HCT116 (cell line): ENCODE measurements at regions not wholly inside any gene's neighbourhood (a gene's known extent, or its start where the extent isn't known, plus 50 kb on each side); places are given as distances from the start of the nearest gene placed in this dataset.

Experiments used
- ATAC-seq: fragments of 200-7000 bp; cut with Tn5 transposase; 2 replicates; pipeline ENCODE4 v1.9.1; 2020; ENCODE audit warnings: mild to moderate bottlenecking, moderate library complexity
- BruUV-seq: library from RNA; stranded (reverse); fragments of 400-500 nt; replicated peaks from 2 replicates; lab custom pipeline; 2021; lab: Mats Ljungman, UMichigan
- CTCF ChIA-PET: fragments of 300-600 bp; sonication (Branson Sonifier 250); formaldehyde crosslinking; loops from one replicate; lab custom pipeline; 2021; ENCODE audit warnings: antibody characterized with exemption; lab: Charles Lee
- POLR2A ChIA-PET: fragments of 300-600, 350-600 bp; sonication (Branson Sonifier 250); formaldehyde crosslinking; loops from one replicate; lab custom pipeline; 2021; ENCODE audit warnings: antibody characterized with exemption; lab: Charles Lee
- RAD21 ChIA-PET, 2 experiments: fragments of 300-600 bp; sonication (Branson Sonifier 250); formaldehyde crosslinking; loops; one replicate each; lab custom pipeline; 2023; ENCODE audit warnings: low total read pairs in 2 of 2; ENCODE audit not compliant: uncharacterized antibody in 2 of 2, unreplicated experiment in 2 of 2, low non-redundant PET in 1 of 2; lab: Charles Lee
- DNase-seq: peaks from one replicate; pipeline ENCODE4 v3.0.0-alpha.2; 2010; ENCODE audit warnings: low read depth, low spot score
- H2AFZ ChIP-seq: fragments of 200-600 bp; shearing (Covaris generic), sonication (generic); 2 replicates; pipeline ENCODE4 v1.6.1; 2017; ENCODE audit warnings: low read depth, mixed run types, mixed read lengths, antibody characterized with exemption, low read length; ENCODE audit not compliant: poor library complexity, severe bottlenecking
- H3K27ac ChIP-seq: 2 replicates; pipeline ENCODE4 v1.5.1; 2012; ENCODE audit warnings: low read depth, low read length
- H3K27me3 ChIP-seq: fragments of 200-600 bp; sonication (generic); 2 replicates; pipeline ENCODE4 v1.6.1; 2016; ENCODE audit warnings: mixed run types, low read length, mixed read lengths; ENCODE audit not compliant: insufficient read depth
- H3K36me3 ChIP-seq, 2 experiments: fragments of 200-500 bp in 1 of 2; fragments of 200-600 bp in 1 of 2; sonication (Bioruptor generic) in 1 of 2; sonication (generic) in 1 of 2; 2 replicates each; pipeline versions ENCODE4 v1.5.1 to v1.6.1; 2014 to 2016; ENCODE audit warnings: low read length in 2 of 2, inconsistent platforms in 1 of 2, mixed read lengths in 1 of 2, mixed run types in 1 of 2; ENCODE audit not compliant: insufficient read depth in 2 of 2, control insufficient read depth in 1 of 2
- H3K4me1 ChIP-seq, 2 experiments: fragments of 200-600 bp in 1 of 2; sonication (generic) in 1 of 2; 2 replicates each; pipeline versions ENCODE4 v1.5.1 to v1.6.1; 2012 to 2017; ENCODE audit warnings: low read length in 2 of 2, inconsistent platforms in 1 of 2, mild to moderate bottlenecking in 1 of 2, mixed read lengths in 1 of 2, mixed run types in 1 of 2, moderate library complexity in 1 of 2; ENCODE audit not compliant: insufficient read depth in 2 of 2, control insufficient read depth in 1 of 2
- H3K4me2 ChIP-seq: fragments of 200-600 bp; sonication (generic); 2 replicates; pipeline ENCODE4 v1.6.1; 2017; ENCODE audit warnings: mixed run types, low read length, mixed read lengths
- H3K4me3 ChIP-seq, 2 experiments: fragments of 200-600 bp in 1 of 2; sonication (generic) in 1 of 2; replicated peaks in 1 of 2; 2 replicates each; pipeline ENCODE4 v1.5.1; 2011 to 2016; ENCODE audit warnings: low read length in 2 of 2, control low read depth in 1 of 2, low read depth in 1 of 2, mild to moderate bottlenecking in 1 of 2, mixed read lengths in 1 of 2, mixed run types in 1 of 2
- H3K79me2 ChIP-seq: fragments of 200-600 bp; sonication (generic); 2 replicates; pipeline ENCODE4 v1.6.1; 2017; ENCODE audit warnings: mild to moderate bottlenecking, mixed run types, low read length, moderate library complexity, mixed read lengths; ENCODE audit not compliant: insufficient read depth
- H3K9ac ChIP-seq: fragments of 200-600 bp; sonication (generic); 2 replicates; pipeline ENCODE4 v1.6.1; 2016; ENCODE audit warnings: low read length, mixed read lengths
- H3K9me2 ChIP-seq: fragments of 200-600 bp; sonication (generic), shearing (Covaris generic); 2 replicates; pipeline ENCODE4 v1.6.1; 2017; ENCODE audit warnings: mixed run types, mild to moderate bottlenecking, moderate library complexity; ENCODE audit not compliant: insufficient read depth
- H3K9me3 ChIP-seq, 2 experiments: fragments of 200-500 bp in 1 of 2; fragments of 200-600 bp in 1 of 2; sonication (Bioruptor generic) in 1 of 2; sonication (generic) in 1 of 2; 2 replicates each; pipeline ENCODE4 v1.6.1; 2014 to 2017; ENCODE audit warnings: low read length in 2 of 2, mixed read lengths in 2 of 2, inconsistent platforms in 1 of 2, low read depth in 1 of 2, mild to moderate bottlenecking in 1 of 2, mixed run types in 1 of 2, moderate library complexity in 1 of 2; ENCODE audit not compliant: control insufficient read depth in 1 of 2, insufficient read depth in 1 of 2
- H4K20me1 ChIP-seq: fragments of 200-600 bp; sonication (generic), shearing (Covaris generic); 2 replicates; pipeline ENCODE4 v1.6.1; 2017; ENCODE audit warnings: mixed run types, mild to moderate bottlenecking, moderate library complexity; ENCODE audit not compliant: insufficient read depth
- CBX3 ChIP-seq: IDR thresholded peaks from 2 replicates; pipeline ENCODE4 v1.6.1; 2012; ENCODE audit warnings: low read depth
- CEBPB ChIP-seq: IDR thresholded peaks from 2 replicates; pipeline ENCODE4 v1.6.1; 2012; ENCODE audit warnings: low read depth
- EGR1 ChIP-seq: IDR thresholded peaks from 2 replicates; pipeline ENCODE4 v1.6.1; 2012; ENCODE audit warnings: low read depth
- ELF1 ChIP-seq: IDR thresholded peaks from 2 replicates; pipeline ENCODE4 v1.6.1; 2012; ENCODE audit warnings: low read depth, borderline replicate concordance
- EZH2 ChIP-seq: fragments of 200-600 bp; sonication (generic); IDR thresholded peaks from 2 replicates; pipeline ENCODE4 v1.6.1; 2017; ENCODE audit warnings: antibody characterized with exemption, mixed run types
- POLR2A ChIP-seq: IDR thresholded peaks from 2 replicates; pipeline ENCODE4 v1.7.0; 2011; ENCODE audit warnings: borderline replicate concordance; ENCODE audit not compliant: insufficient read depth, insufficient read length; ENCODE audit errors: extremely low read depth
- RAD21 ChIP-seq: IDR thresholded peaks from 2 replicates; pipeline ENCODE4 v1.6.1; 2012; ENCODE audit warnings: low read depth, mild to moderate bottlenecking
- SIN3A ChIP-seq: IDR thresholded peaks from 2 replicates; pipeline ENCODE4 v1.6.1; 2012; ENCODE audit warnings: low read depth
- SP1 ChIP-seq: IDR thresholded peaks from 2 replicates; pipeline ENCODE4 v1.6.1; 2012; ENCODE audit warnings: low read depth
- SRF ChIP-seq: IDR thresholded peaks from 2 replicates; pipeline ENCODE4 v1.6.1; 2012; ENCODE audit warnings: low read depth
- ZFX ChIP-seq: fragments of 450-650 bp; IDR thresholded peaks from 2 replicates; pipeline ENCODE4 v1.6.1; 2017
- intact Hi-C: fragments of 100-400 bp; cut with micrococcal nuclease; formaldehyde crosslinking; loops from 2 replicates; pipeline ENCODE4 v1.10.0; 2022
- TF ChIP-seq, protein P1 (sequence below): IDR thresholded peaks from 2 replicates; pipeline ENCODE4 v1.6.1; 2012; ENCODE audit warnings: low read depth

DNA sequence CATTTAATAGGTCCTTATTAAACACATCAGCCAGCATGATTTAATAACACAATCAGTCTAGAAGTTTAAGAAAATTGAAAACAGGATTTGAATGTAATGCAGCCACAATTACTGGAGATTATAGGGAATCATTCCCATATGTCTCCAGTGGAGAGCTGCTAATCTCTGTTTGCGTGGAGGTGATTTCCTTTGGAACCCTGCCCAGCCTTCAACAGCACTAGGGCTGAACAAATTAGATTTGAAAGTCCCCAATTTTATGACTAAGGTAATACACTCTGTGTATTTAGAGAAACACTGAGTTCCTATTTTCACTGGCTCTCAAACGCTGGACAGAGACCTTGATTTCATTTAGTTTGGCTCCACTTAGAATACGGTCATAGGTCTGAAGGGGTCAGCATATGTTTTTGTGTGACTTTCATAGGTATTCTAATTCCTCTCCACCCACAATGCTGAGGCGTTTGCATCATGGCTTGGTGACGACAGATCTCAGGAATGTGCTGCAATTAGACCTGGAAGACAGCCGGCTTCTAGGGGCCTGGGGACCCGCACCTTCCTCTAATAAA, 508.3 kb downstream of the EBF1 start:
- POLR2A ChIA-PET: no interaction called here
- no peak overlapping the region for H3K4me2 ChIP-seq
- no peak overlapping the region for H3K27ac ChIP-seq
- H3K79me2 ChIP-seq: no peaks in the 10 kb centered on the region
- no peaks in the 10 kb centered on the region for H3K36me3 ChIP-seq
- no peak overlapping the region for H3K9ac ChIP-seq
- H4K20me1 ChIP-seq: no peaks in the 10 kb centered on the region
- CTCF ChIA-PET: no interaction called here
- no peak overlapping the region for H3K4me3 ChIP-seq
- H3K9me2 ChIP-seq: no peaks in the 10 kb centered on the region
- intact Hi-C loops: no loop called here
- no peaks in the 10 kb centered on the region for H3K27me3 ChIP-seq
- DNase-seq (no peak), ATAC-seq (no peak)
- TF ChIP-seq ELF1 (no peak), POLR2A (no peak), ZFX (no peak), EGR1 (no peak), SP1 (no peak), CEBPB (no peak), SRF (no peak), CBX3 (no peak), EZH2 (no peak), SIN3A (no peak), RAD21 (no peak)
- TF ChIP-seq, protein P1, sequence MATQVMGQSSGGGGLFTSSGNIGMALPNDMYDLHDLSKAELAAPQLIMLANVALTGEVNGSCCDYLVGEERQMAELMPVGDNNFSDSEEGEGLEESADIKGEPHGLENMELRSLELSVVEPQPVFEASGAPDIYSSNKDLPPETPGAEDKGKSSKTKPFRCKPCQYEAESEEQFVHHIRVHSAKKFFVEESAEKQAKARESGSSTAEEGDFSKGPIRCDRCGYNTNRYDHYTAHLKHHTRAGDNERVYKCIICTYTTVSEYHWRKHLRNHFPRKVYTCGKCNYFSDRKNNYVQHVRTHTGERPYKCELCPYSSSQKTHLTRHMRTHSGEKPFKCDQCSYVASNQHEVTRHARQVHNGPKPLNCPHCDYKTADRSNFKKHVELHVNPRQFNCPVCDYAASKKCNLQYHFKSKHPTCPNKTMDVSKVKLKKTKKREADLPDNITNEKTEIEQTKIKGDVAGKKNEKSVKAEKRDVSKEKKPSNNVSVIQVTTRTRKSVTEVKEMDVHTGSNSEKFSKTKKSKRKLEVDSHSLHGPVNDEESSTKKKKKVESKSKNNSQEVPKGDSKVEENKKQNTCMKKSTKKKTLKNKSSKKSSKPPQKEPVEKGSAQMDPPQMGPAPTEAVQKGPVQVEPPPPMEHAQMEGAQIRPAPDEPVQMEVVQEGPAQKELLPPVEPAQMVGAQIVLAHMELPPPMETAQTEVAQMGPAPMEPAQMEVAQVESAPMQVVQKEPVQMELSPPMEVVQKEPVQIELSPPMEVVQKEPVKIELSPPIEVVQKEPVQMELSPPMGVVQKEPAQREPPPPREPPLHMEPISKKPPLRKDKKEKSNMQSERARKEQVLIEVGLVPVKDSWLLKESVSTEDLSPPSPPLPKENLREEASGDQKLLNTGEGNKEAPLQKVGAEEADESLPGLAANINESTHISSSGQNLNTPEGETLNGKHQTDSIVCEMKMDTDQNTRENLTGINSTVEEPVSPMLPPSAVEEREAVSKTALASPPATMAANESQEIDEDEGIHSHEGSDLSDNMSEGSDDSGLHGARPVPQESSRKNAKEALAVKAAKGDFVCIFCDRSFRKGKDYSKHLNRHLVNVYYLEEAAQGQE: no peak
- H2AFZ ChIP-seq: no peak overlapping the region
- H3K4me1 ChIP-seq: no peaks in the 10 kb centered on the region
- H3K9me3 ChIP-seq: no peaks in the 10 kb centered on the region
- BruUV-seq: no TSS peak
- RAD21 ChIA-PET: no interaction called here
